Lower lobe of right lung (tissue), 2 donors: ENCODE measurements at regions not wholly inside any gene's neighbourhood (a gene's known extent, or its start where the extent isn't known, plus 50 kb on each side); places are given as distances from the start of the nearest gene placed in this dataset.

Experiments
- ATAC-seq, 2 donors: fragments of 200-7000 bp; cut with Tn5 transposase; one replicate each; pipeline ENCODE4 v1.9.1; 2020 to 2022; ENCODE audit warnings: mild to moderate bottlenecking in 2 of 2, moderate library complexity in 2 of 2
- DNase-seq: peaks from one replicate; pipeline ENCODE4 v3.0.0-alpha.2; 2020
- H3K27ac ChIP-seq: fragments of 200-600 bp; one replicate; pipeline ENCODE4 v1.8.0; 2022
- H3K27me3 ChIP-seq: fragments of 200-600 bp; one replicate; pipeline ENCODE4 v1.8.0; 2022; ENCODE audit warnings: low read depth
- H3K36me3 ChIP-seq: fragments of 200-600 bp; one replicate; pipeline ENCODE4 v1.8.0; 2022; ENCODE audit warnings: mild to moderate bottlenecking
- H3K4me1 ChIP-seq: fragments of 200-600 bp; one replicate; pipeline ENCODE4 v1.8.0; 2022
- H3K4me3 ChIP-seq: fragments of 200-600 bp; one replicate; pipeline ENCODE4 v1.8.0; 2022; ENCODE audit warnings: mild to moderate bottlenecking
- H3K9me3 ChIP-seq: fragments of 200-600 bp; one replicate; pipeline ENCODE4 v1.8.0; 2022
- CTCF ChIP-seq: fragments of 200-600 bp; IDR thresholded peaks from one replicate; pipeline ENCODE4 v1.8.0; 2022; ENCODE audit warnings: antibody characterized with exemption, mild to moderate bottlenecking
- intact Hi-C: fragments of 100-400 bp; cut with DNase I; formaldehyde crosslinking; loops from one replicate; pipeline ENCODE4 v1.11.0; 2022
- donor health status: DM: no; HTN: yes; CAD: no; lungs with severe emphysema.

GRCh38 chr1:29461115-29461739 lies 224.9 kb downstream of the PTPRU start:
- intact Hi-C loops, result no loop called here
- no peak for TF ChIP-seq CTCF
- H3K36me3 ChIP-seq, result no peaks in the 10 kb centered on the region
- peaks cover 12% of the 10 kb centered on the region for H3K27me3 ChIP-seq
- no peak for DNase-seq
- no peak for ATAC-seq
- no peaks in the 10 kb centered on the region for H3K9me3 ChIP-seq
- H3K27ac ChIP-seq, result no peak overlapping the region
- H3K4me1 ChIP-seq, result no peaks in the 10 kb centered on the region
- H3K4me3 ChIP-seq, result no peak overlapping the region

- no peak for DNase-seq
These were observed 224.4 kb downstream of the PTPRU start for GRCh38 chr1:29460694-29461093.

GRCh38 chr1:29460041-29460610 lies 223.8 kb downstream of the PTPRU start:
- H3K9me3 ChIP-seq, result no peaks in the 10 kb centered on the region
- H3K4me1 ChIP-seq, result no peaks in the 10 kb centered on the region
- TF ChIP-seq CTCF, result no peak
- no peak for ATAC-seq
- no peak overlapping the region for H3K27ac ChIP-seq
- DNase-seq, result no peak
- no peaks in the 10 kb centered on the region for H3K36me3 ChIP-seq
- peaks cover 12% of the 10 kb centered on the region for H3K27me3 ChIP-seq
- intact Hi-C loops, result no loop called here
- H3K4me3 ChIP-seq, result no peak overlapping the region

More at GRCh38 chr1:29460694-29461093, 224.4 kb downstream of the PTPRU start:
- intact Hi-C loops, result no loop called here
- Histone ChIP-seq H3K27ac (no peak overlapping the region), H3K36me3 (no peaks in the 10 kb centered on the region), H3K4me1 (no peaks in the 10 kb centered on the region), H3K27me3 (peaks cover 12% of the 10 kb centered on the region), H3K9me3 (no peaks in the 10 kb centered on the region), H3K4me3 (no peak overlapping the region)
- ATAC-seq, result no peak
- no peak for TF ChIP-seq CTCF

- Histone ChIP-seq H3K9me3 (no peaks in the 10 kb centered on the region), H3K27ac (no peak overlapping the region), H3K4me3 (no peak overlapping the region), H3K36me3 (no peaks in the 10 kb centered on the region), H3K4me1 (no peaks in the 10 kb centered on the region), H3K27me3 (peaks cover 12% of the 10 kb centered on the region)
- DNase-seq (no peak), ATAC-seq (no peak)
- intact Hi-C loops, result no loop called here
- no peak for TF ChIP-seq CTCF
These were observed 223.3 kb downstream of the PTPRU start for GRCh38 chr1:29459620-29459945.

- H3K4me3 ChIP-seq, result no peak overlapping the region
- no peaks in the 10 kb centered on the region for H3K4me1 ChIP-seq
- intact Hi-C loops, result no loop called here
- peaks cover 12% of the 10 kb centered on the region for H3K27me3 ChIP-seq
- no peaks in the 10 kb centered on the region for H3K9me3 ChIP-seq
- DNase-seq, result no peak
- ATAC-seq, result no peak
- no peaks in the 10 kb centered on the region for H3K36me3 ChIP-seq
- TF ChIP-seq CTCF, result no peak
- H3K27ac ChIP-seq, result no peak overlapping the region
These were observed 222.7 kb downstream of the PTPRU start for GRCh38 chr1:29458737-29459619.
